ENCODE measurements at regions not wholly inside any gene's neighbourhood (a gene's known extent, or its start where the extent isn't known, plus 50 kb on each side); places are given as distances from the start of the nearest gene placed in this dataset.

DNA sequence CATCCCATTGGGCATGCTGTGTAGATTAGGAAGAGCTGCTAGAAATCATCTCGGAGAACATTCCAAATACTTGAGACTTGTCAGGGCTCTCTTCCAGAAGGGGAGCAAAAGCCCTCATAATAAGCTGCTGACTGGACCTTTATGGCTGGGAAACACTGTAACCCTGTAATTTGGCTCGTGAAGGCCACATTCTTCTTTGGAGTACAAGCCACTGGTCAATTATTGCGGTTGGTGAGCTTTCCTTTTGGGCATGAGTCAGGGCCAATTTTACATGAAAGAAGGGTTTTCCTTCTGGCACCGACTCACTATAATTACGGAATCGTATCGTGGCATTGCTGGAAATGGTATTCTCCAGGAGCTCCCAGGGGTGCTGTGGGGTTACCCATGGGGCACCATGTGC, 434.5 kb upstream of the RGMA start:
- TF ChIP-seq, protein P1, sequence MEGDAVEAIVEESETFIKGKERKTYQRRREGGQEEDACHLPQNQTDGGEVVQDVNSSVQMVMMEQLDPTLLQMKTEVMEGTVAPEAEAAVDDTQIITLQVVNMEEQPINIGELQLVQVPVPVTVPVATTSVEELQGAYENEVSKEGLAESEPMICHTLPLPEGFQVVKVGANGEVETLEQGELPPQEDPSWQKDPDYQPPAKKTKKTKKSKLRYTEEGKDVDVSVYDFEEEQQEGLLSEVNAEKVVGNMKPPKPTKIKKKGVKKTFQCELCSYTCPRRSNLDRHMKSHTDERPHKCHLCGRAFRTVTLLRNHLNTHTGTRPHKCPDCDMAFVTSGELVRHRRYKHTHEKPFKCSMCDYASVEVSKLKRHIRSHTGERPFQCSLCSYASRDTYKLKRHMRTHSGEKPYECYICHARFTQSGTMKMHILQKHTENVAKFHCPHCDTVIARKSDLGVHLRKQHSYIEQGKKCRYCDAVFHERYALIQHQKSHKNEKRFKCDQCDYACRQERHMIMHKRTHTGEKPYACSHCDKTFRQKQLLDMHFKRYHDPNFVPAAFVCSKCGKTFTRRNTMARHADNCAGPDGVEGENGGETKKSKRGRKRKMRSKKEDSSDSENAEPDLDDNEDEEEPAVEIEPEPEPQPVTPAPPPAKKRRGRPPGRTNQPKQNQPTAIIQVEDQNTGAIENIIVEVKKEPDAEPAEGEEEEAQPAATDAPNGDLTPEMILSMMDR (IDR thresholded peaks at IDR 0.05; ENCODE audit: unreplicated experiment) = no peak
- peaks cover 4% of the 10 kb centered on the region for H3K9me3 Mint-ChIP-seq (ENCODE audit: low read depth, unreplicated experiment)
- no peak overlapping the region for H3K4me3 Mint-ChIP-seq (ENCODE audit: low read depth, unreplicated experiment)
- intact Hi-C loops (cut with micrococcal nuclease; ENCODE audit: unreplicated experiment) = no loop called here
- H3K36me3 Mint-ChIP-seq (ENCODE audit: insufficient read depth, unreplicated experiment) = no peaks in the 10 kb centered on the region
- H3K27me3 Mint-ChIP-seq (ENCODE audit: unreplicated experiment) = peaks cover 15% of the 10 kb centered on the region
- no peak overlapping the region for H3K27ac Mint-ChIP-seq (ENCODE audit: unreplicated experiment)
- CTCF ChIA-PET = interaction anchor here (0.5 kb wide), 1 partner anchor 123 kb away, joined by 3 read pairs; no protein-coding TSS in a partner anchor
- DNase-seq = no peak
- no peaks in the 10 kb centered on the region for H3K4me1 Mint-ChIP-seq (ENCODE audit: low read depth, unreplicated experiment)
- no TSS peak for BruUV-seq (replicated peaks)

DNA sequence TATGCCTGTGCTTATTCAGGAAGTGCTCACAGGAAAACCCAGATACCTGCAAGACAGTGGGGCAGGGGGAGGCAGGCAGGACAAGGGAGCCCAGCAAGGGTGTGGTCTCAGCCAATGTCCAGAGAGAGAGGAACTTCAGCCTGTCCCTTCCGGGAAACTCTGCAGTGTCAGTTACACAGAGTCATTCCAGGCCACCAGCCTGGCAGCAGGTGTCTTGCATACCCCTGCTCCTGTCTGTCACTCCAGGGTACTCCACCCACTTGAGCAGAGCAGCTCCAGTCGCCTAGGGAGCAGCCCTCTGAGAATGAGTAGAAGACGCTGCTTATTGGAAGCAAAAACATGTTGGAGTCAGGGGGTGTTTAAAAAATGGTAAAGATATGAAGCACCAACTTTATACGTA, 431.2 kb upstream of the RGMA start:
- Mint-ChIP-seq H3K4me1 (ENCODE audit: low read depth, unreplicated experiment) (no peaks in the 10 kb centered on the region), H3K27ac (ENCODE audit: unreplicated experiment) (no peak overlapping the region), H3K4me3 (ENCODE audit: low read depth, unreplicated experiment) (no peak overlapping the region), H3K9me3 (ENCODE audit: low read depth, unreplicated experiment) (peaks cover 4% of the 10 kb centered on the region), H3K36me3 (ENCODE audit: insufficient read depth, unreplicated experiment) (no peaks in the 10 kb centered on the region), H3K27me3 (ENCODE audit: unreplicated experiment) (peaks cover 33% of the 10 kb centered on the region)
- intact Hi-C loops (cut with micrococcal nuclease; ENCODE audit: unreplicated experiment) = no loop called here
- BruUV-seq (replicated peaks) = no TSS peak
- CTCF ChIA-PET = no interaction called here
- no peak for DNase-seq
- TF ChIP-seq, protein P1 (IDR thresholded peaks at IDR 0.05; ENCODE audit: unreplicated experiment) = no peak

DNA sequence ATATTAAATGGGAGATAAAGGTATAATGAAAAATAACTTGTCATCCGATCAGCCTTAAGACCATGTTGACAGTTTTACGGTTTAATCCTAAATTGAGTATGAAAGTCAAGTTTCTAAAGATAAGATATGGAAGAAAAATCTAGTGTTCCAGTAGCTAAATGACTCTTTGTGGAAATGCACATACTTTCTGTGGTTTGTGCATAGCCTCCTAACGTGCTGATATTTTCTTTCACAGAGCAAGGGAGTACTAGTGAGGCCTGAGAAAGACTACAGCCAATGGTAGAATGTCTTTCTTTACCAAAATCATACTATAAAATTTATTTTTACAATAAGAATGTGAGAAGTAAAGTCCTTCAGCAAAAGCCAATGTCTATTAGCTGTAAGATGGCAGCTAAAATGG, 430.6 kb upstream of the RGMA start:
- no peaks in the 10 kb centered on the region for H3K36me3 Mint-ChIP-seq (ENCODE audit: insufficient read depth, unreplicated experiment)
- TF ChIP-seq, protein P1 (IDR thresholded peaks at IDR 0.05; ENCODE audit: unreplicated experiment) = no peak
- BruUV-seq (replicated peaks) = no TSS peak
- H3K27ac Mint-ChIP-seq (ENCODE audit: unreplicated experiment) = no peak overlapping the region
- H3K9me3 Mint-ChIP-seq (ENCODE audit: low read depth, unreplicated experiment) = peaks cover 4% of the 10 kb centered on the region
- intact Hi-C loops (cut with micrococcal nuclease; ENCODE audit: unreplicated experiment) = no loop called here
- H3K4me1 Mint-ChIP-seq (ENCODE audit: low read depth, unreplicated experiment) = no peaks in the 10 kb centered on the region
- DNase-seq = no peak
- CTCF ChIA-PET = interaction anchor here (0.6 kb wide), 1 partner anchor 431 kb away, joined by 4 read pairs; no protein-coding TSS in a partner anchor
- H3K27me3 Mint-ChIP-seq (ENCODE audit: unreplicated experiment) = peaks cover 37% of the 10 kb centered on the region
- no peak overlapping the region for H3K4me3 Mint-ChIP-seq (ENCODE audit: low read depth, unreplicated experiment)

DNA sequence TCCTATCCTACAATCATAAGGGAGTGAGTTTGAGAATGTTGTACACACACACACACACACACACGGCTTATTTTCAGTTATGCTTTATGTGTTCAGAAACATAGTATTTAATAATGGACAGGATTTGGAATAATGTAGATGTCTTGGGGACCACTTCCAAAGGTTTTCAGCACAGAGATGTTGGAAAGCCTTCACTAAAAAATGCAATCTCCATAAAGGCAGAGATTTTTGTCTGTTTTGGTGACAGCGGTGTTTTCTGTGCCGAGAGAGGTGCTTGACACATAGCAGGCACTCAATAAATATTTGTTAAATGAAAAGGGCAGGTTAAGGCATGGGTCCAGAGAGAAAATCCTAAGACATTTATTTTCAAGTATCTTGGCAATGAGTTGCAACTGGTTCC, 428.2 kb upstream of the RGMA start:
- no TSS peak for BruUV-seq (replicated peaks)
- no peaks in the 10 kb centered on the region for H3K36me3 Mint-ChIP-seq (ENCODE audit: insufficient read depth, unreplicated experiment)
- H3K9me3 Mint-ChIP-seq (ENCODE audit: low read depth, unreplicated experiment) = no peaks in the 10 kb centered on the region
- no peak overlapping the region for H3K4me3 Mint-ChIP-seq (ENCODE audit: low read depth, unreplicated experiment)
- peaks cover 26% of the 10 kb centered on the region for H3K27me3 Mint-ChIP-seq (ENCODE audit: unreplicated experiment)
- TF ChIP-seq, protein P1 (IDR thresholded peaks at IDR 0.05; ENCODE audit: unreplicated experiment) = no peak
- no peak for DNase-seq
- intact Hi-C loops (cut with micrococcal nuclease; ENCODE audit: unreplicated experiment) = no loop called here
- no peak overlapping the region for H3K27ac Mint-ChIP-seq (ENCODE audit: unreplicated experiment)
- CTCF ChIA-PET = no interaction called here
- H3K4me1 Mint-ChIP-seq (ENCODE audit: low read depth, unreplicated experiment) = no peaks in the 10 kb centered on the region
